ENCODE measurements at regions not wholly inside any gene's neighbourhood (a gene's known extent, or its start where the extent isn't known, plus 50 kb on each side); places are given as distances from the start of the nearest gene placed in this dataset.

- no peaks in the 10 kb centered on the region for H3K4me1 Mint-ChIP-seq
- H3K36me3 Mint-ChIP-seq (ENCODE audit: low read depth), result no peaks in the 10 kb centered on the region
- no peaks in the 10 kb centered on the region for H3K27me3 Mint-ChIP-seq (ENCODE audit: low read depth, poor library complexity)
- no peak overlapping the region for H3K4me3 Mint-ChIP-seq
- no peak overlapping the region for H3K27ac Mint-ChIP-seq
- TF ChIP-seq CTCF (IDR thresholded peaks at IDR 0.05), result no peak
- DNase-seq, result no peak
- H3K9me3 Mint-ChIP-seq, result no peaks in the 10 kb centered on the region
Measured at GRCh38 chr3:36297195-36297594, 83.1 kb upstream of the STAC start.

- H3K4me1 Mint-ChIP-seq, result no peaks in the 10 kb centered on the region
- no peaks in the 10 kb centered on the region for H3K9me3 Mint-ChIP-seq
- no peak for DNase-seq
- no peaks in the 10 kb centered on the region for H3K36me3 Mint-ChIP-seq (ENCODE audit: low read depth)
- H3K27me3 Mint-ChIP-seq (ENCODE audit: low read depth, poor library complexity), result no peaks in the 10 kb centered on the region
- no peak overlapping the region for H3K4me3 Mint-ChIP-seq
- no peak overlapping the region for H3K27ac Mint-ChIP-seq
- TF ChIP-seq CTCF (IDR thresholded peaks at IDR 0.05), result no peak
Measured at GRCh38 chr3:36298188-36298587, 82.1 kb upstream of the STAC start.

GRCh38 chr3:36302158-36302509 is 78.2 kb upstream of the STAC start:
- Mint-ChIP-seq H3K9me3 (no peaks in the 10 kb centered on the region), H3K27me3 (ENCODE audit: low read depth, poor library complexity) (peaks cover 4% of the 10 kb centered on the region), H3K27ac (no peak overlapping the region), H3K4me1 (no peaks in the 10 kb centered on the region), H3K36me3 (ENCODE audit: low read depth) (no peaks in the 10 kb centered on the region), H3K4me3 (no peak overlapping the region)
- TF ChIP-seq CTCF (IDR thresholded peaks at IDR 0.05), result no peak
- DNase-seq, result no peak

GRCh38 chr3:36302626-36303025 is 77.7 kb upstream of the STAC start:
- Mint-ChIP-seq H3K4me3 (no peak overlapping the region), H3K27ac (no peak overlapping the region), H3K9me3 (no peaks in the 10 kb centered on the region), H3K36me3 (ENCODE audit: low read depth) (no peaks in the 10 kb centered on the region), H3K4me1 (no peaks in the 10 kb centered on the region), H3K27me3 (ENCODE audit: low read depth, poor library complexity) (peaks cover 4% of the 10 kb centered on the region)
- no peak for DNase-seq
- TF ChIP-seq CTCF (IDR thresholded peaks at IDR 0.05), result no peak

GRCh38 chr3:36303286-36303685 is 77.0 kb upstream of the STAC start:
- no peak overlapping the region for H3K4me3 Mint-ChIP-seq
- no peak for DNase-seq
- TF ChIP-seq CTCF (IDR thresholded peaks at IDR 0.05), result no peak
- no peaks in the 10 kb centered on the region for H3K9me3 Mint-ChIP-seq
- peaks cover 4% of the 10 kb centered on the region for H3K27me3 Mint-ChIP-seq (ENCODE audit: low read depth, poor library complexity)
- no peak overlapping the region for H3K27ac Mint-ChIP-seq
- no peaks in the 10 kb centered on the region for H3K4me1 Mint-ChIP-seq
- no peaks in the 10 kb centered on the region for H3K36me3 Mint-ChIP-seq (ENCODE audit: low read depth)

- TF ChIP-seq CTCF (IDR thresholded peaks at IDR 0.05), result no peak
- peaks cover 4% of the 10 kb centered on the region for H3K27me3 Mint-ChIP-seq (ENCODE audit: low read depth, poor library complexity)
- no peaks in the 10 kb centered on the region for H3K36me3 Mint-ChIP-seq (ENCODE audit: low read depth)
- H3K9me3 Mint-ChIP-seq, result no peaks in the 10 kb centered on the region
- no peak overlapping the region for H3K4me3 Mint-ChIP-seq
- no peaks in the 10 kb centered on the region for H3K4me1 Mint-ChIP-seq
- no peak overlapping the region for H3K27ac Mint-ChIP-seq
- DNase-seq, result no peak
Measured at GRCh38 chr3:36305929-36306520, 74.3 kb upstream of the STAC start.
